Duodenal mucosa (tissue), 2 donors: ENCODE measurements at regions not wholly inside any gene's neighbourhood (a gene's known extent, or its start where the extent isn't known, plus 50 kb on each side); places are given as distances from the start of the nearest gene placed in this dataset.

Source experiments
- H3K27ac ChIP-seq: one replicate; pipeline ENCODE4 v1.7.0; 2013; ENCODE audit warnings: low read depth, low read length
- H3K27me3 ChIP-seq, 2 donors: one replicate each; pipeline ENCODE4 v1.7.0; 2013; ENCODE audit warnings: low read length in 2 of 2, control low read depth in 1 of 2; ENCODE audit not compliant: insufficient read depth in 2 of 2, control insufficient read depth in 1 of 2
- H3K36me3 ChIP-seq, 2 donors: one replicate each; pipeline ENCODE4 v1.7.0; 2013; ENCODE audit warnings: low read length in 2 of 2, control low read depth in 1 of 2; ENCODE audit not compliant: insufficient read depth in 2 of 2, control insufficient read depth in 1 of 2
- H3K4me1 ChIP-seq, 2 donors: one replicate each; pipeline ENCODE4 v1.7.0; 2013; ENCODE audit warnings: low read length in 2 of 2, control low read depth in 1 of 2; ENCODE audit not compliant: insufficient read depth in 2 of 2, control insufficient read depth in 1 of 2
- H3K4me3 ChIP-seq, 2 donors: one replicate each; pipeline ENCODE4 v1.7.0; 2013; ENCODE audit warnings: low read length in 2 of 2, low read depth in 1 of 2
- H3K9ac ChIP-seq, 2 donors: one replicate each; pipeline ENCODE4 v1.7.0; 2013; ENCODE audit warnings: low read length in 2 of 2, low read depth in 1 of 2
- H3K9me3 ChIP-seq, 2 donors: one replicate each; pipeline ENCODE4 v1.7.0; 2013; ENCODE audit warnings: low read length in 2 of 2, control low read depth in 1 of 2; ENCODE audit not compliant: control insufficient read depth in 1 of 2

GRCh38 chr5:54621709-54622108 is 104.2 kb downstream of the SNX18 start:
- no peaks in the 10 kb centered on the region for H3K36me3 ChIP-seq
- H3K4me3 ChIP-seq: no peak overlapping the region
- H3K9me3 ChIP-seq: no peaks in the 10 kb centered on the region
- no peaks in the 10 kb centered on the region for H3K27me3 ChIP-seq
- no peak overlapping the region for H3K9ac ChIP-seq
- H3K4me1 ChIP-seq: no peaks in the 10 kb centered on the region
- H3K27ac ChIP-seq: no peak overlapping the region

- no peak overlapping the region for H3K27ac ChIP-seq
- H3K27me3 ChIP-seq: no peaks in the 10 kb centered on the region
These were observed 103.5 kb downstream of the SNX18 start for GRCh38 chr5:54621048-54621447.

GRCh38 chr5:54620141-54620933 is 102.8 kb downstream of the SNX18 start:
- Histone ChIP-seq H3K4me3 (no peak overlapping the region), H3K9me3 (no peaks in the 10 kb centered on the region), H3K36me3 (no peaks in the 10 kb centered on the region), H3K9ac (no peak overlapping the region), H3K27ac (no peak overlapping the region), H3K4me1 (no peaks in the 10 kb centered on the region), H3K27me3 (no peaks in the 10 kb centered on the region)

More at GRCh38 chr5:54621048-54621447, 103.5 kb downstream of the SNX18 start:
- Histone ChIP-seq H3K4me3 (no peak overlapping the region), H3K9me3 (no peaks in the 10 kb centered on the region), H3K9ac (no peak overlapping the region), H3K4me1 (no peaks in the 10 kb centered on the region), H3K36me3 (no peaks in the 10 kb centered on the region)

- H3K27ac ChIP-seq: no peak overlapping the region
- H3K9me3 ChIP-seq: no peaks in the 10 kb centered on the region
- H3K36me3 ChIP-seq: no peaks in the 10 kb centered on the region
- no peaks in the 10 kb centered on the region for H3K4me1 ChIP-seq
- H3K4me3 ChIP-seq: no peak overlapping the region
- H3K9ac ChIP-seq: no peak overlapping the region
- H3K27me3 ChIP-seq: no peaks in the 10 kb centered on the region
These were observed 102.2 kb downstream of the SNX18 start for GRCh38 chr5:54619731-54620130.

- Histone ChIP-seq H3K27ac (no peak overlapping the region), H3K4me3 (no peak overlapping the region), H3K27me3 (no peaks in the 10 kb centered on the region), H3K4me1 (no peaks in the 10 kb centered on the region), H3K9ac (no peak overlapping the region), H3K36me3 (no peaks in the 10 kb centered on the region), H3K9me3 (no peaks in the 10 kb centered on the region)
These were observed 99.1 kb downstream of the SNX18 start for GRCh38 chr5:54616518-54617220.

GRCh38 chr5:54616031-54616430 is 98.5 kb downstream of the SNX18 start:
- H3K9ac ChIP-seq: no peak overlapping the region
- no peaks in the 10 kb centered on the region for H3K27me3 ChIP-seq
- H3K4me3 ChIP-seq: no peak overlapping the region
- peaks cover 0 to 3% of the 10 kb centered on the region in 2 donors for H3K4me1 ChIP-seq
- no peak overlapping the region for H3K27ac ChIP-seq
- H3K36me3 ChIP-seq: no peaks in the 10 kb centered on the region
- no peaks in the 10 kb centered on the region for H3K9me3 ChIP-seq

- Histone ChIP-seq H3K27ac (no peak overlapping the region), H3K9me3 (no peaks in the 10 kb centered on the region), H3K4me3 (no peak overlapping the region), H3K36me3 (no peaks in the 10 kb centered on the region), H3K9ac (no peak overlapping the region), H3K4me1 (peaks cover 0 to 9% of the 10 kb centered on the region in 2 donors), H3K27me3 (no peaks in the 10 kb centered on the region)
These were observed 97.8 kb downstream of the SNX18 start for GRCh38 chr5:54615381-54615780.

- H3K27ac ChIP-seq: no peak overlapping the region
- H3K36me3 ChIP-seq: no peaks in the 10 kb centered on the region
- H3K9me3 ChIP-seq: no peaks in the 10 kb centered on the region
- no peak overlapping the region for H3K4me3 ChIP-seq
- no peaks in the 10 kb centered on the region for H3K27me3 ChIP-seq
- H3K9ac ChIP-seq: no peak overlapping the region
- peaks cover 3 to 11% of the 10 kb centered on the region in 2 donors for H3K4me1 ChIP-seq
These were observed 95.2 kb downstream of the SNX18 start for GRCh38 chr5:54612711-54613110.

- no peak overlapping the region for H3K4me3 ChIP-seq
- no peak overlapping the region for H3K27ac ChIP-seq
- H3K9ac ChIP-seq: no peak overlapping the region
- no peaks in the 10 kb centered on the region for H3K36me3 ChIP-seq
- H3K9me3 ChIP-seq: no peaks in the 10 kb centered on the region
- peaks cover 3 to 11% of the 10 kb centered on the region in 2 donors for H3K4me1 ChIP-seq
- no peaks in the 10 kb centered on the region for H3K27me3 ChIP-seq
These were observed 93.9 kb downstream of the SNX18 start for GRCh38 chr5:54611290-54611951.
